AG09309 (cell line): ENCODE measurements at regions not wholly inside any gene's neighbourhood (a gene's known extent, or its start where the extent isn't known, plus 50 kb on each side); places are given as distances from the start of the nearest gene placed in this dataset.

Experiments used
- DNase-seq: peaks from one replicate; pipeline ENCODE4 v3.0.0-alpha.2; 2010; ENCODE audit warnings: low read depth
- H3K4me3 ChIP-seq: 2 replicates; pipeline ENCODE4 v1.5.1; 2011; ENCODE audit warnings: mild to moderate bottlenecking, low read depth, low read length, moderate library complexity; ENCODE audit not compliant: control insufficient read depth
- CTCF ChIP-seq: IDR thresholded peaks from 2 replicates; pipeline ENCODE4 v1.5.1; 2011; ENCODE audit warnings: mild to moderate bottlenecking, low read depth, low read length, inconsistent platforms; ENCODE audit not compliant: insufficient read depth, control insufficient read depth; ENCODE audit errors: missing control alignments

- no peak for TF ChIP-seq CTCF
- no peak for DNase-seq
- H3K4me3 ChIP-seq: no peak overlapping the region
These were observed 174.6 kb downstream of the TOX3 start for GRCh38 chr16:52372313-52372712.

DNA sequence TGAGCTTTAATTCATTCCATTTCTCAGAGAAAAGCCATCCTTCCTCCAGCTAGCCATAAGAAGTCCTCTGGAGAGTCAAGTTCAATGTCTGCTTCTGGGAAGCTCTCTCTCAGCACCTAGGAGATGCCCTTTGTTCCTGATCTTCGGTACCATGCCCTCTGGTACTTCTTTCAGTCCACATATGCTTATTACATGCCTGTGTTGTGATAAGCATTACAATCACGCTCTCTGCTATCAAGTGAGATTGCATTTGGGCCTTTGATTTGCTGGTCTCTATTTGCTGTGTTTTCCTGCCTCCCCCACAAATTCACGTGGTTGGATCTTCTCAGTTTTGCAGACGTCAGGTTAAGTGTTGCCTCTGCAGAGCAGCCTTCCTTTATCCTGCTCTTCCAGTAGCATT lies 178.1 kb downstream of the TOX3 start:
- no peak for DNase-seq
- no peak for TF ChIP-seq CTCF
- H3K4me3 ChIP-seq: no peak overlapping the region

DNA sequence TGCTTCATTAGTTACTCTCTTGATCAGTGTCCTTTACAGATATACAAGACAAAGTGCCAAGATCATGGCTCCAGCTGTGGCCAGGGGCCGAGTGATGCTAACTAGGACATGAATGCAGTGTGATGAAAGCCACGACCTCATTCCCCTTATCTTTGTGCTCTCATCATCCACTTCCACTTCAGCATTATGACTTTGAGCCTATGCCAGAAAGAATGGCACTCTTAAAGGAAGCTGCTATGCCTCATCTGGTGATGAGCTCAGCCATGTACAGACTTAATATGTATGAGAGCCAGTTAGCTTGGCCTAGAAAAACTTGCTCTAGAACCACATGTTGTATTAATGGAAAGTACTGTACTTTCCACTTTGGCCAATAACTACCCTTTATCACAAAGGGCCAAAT lies 179.1 kb downstream of the TOX3 start:
- H3K4me3 ChIP-seq: no peak overlapping the region
- DNase-seq: no peak
- TF ChIP-seq CTCF: no peak

DNA sequence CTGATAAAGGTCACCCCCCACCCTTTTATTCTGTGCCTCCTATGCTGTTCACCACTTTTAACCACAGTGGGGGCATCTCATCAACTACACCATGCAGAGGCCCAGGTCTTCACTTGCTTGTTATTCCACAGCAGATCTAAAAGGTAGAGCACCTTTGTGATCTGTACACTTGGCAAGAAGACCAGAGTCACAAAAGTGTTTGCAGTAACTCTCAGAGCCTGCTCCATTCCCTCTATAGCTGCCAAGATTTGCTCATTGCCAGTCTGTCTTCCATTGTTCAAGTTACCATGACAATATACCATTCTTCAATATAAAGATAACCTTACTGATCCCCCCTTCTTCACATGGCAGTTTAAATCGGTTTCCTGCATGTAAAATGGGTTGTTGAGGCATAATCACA lies 180.0 kb downstream of the TOX3 start:
- TF ChIP-seq CTCF: no peak
- no peak for DNase-seq
- no peak overlapping the region for H3K4me3 ChIP-seq

DNA sequence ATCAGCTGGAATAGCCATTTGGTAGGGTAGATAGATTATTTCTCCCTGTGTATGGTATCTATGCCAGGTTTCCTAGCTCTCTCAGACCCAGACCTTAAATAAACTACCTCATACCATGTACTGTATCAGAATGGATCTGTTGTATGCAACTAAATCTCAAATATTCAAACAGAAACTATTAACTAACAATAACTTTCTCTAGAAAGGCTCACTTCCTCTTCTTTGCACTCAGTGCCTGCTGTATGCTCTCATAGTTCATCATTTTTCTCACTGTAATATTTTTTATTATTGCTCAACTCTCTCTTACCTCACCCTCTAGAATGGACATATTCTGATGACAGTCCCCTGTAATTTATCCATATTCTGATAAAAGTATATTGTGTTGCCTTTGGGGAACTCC lies 182.4 kb downstream of the TOX3 start:
- no peak for DNase-seq

DNA sequence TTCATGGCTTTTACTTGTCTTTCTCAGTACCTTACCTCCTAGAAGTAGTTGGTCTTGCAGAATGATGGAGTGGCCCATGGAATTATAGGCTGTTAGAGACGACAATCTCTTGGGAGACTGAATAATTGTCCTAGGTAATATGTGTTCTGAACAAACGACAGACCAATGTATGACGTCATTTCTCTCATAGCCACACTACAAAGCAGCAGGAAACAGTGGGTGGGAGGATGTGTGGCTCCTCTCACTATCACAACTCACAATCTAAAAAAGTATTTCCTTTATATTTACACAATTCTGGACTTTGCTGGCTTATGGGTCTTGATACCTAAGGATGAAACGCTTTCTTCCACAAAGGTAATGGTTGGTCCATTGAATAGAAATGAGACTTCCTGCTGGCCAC lies 183.9 kb downstream of the TOX3 start:
- no peak for DNase-seq
- no peak overlapping the region for H3K4me3 ChIP-seq
- no peak for TF ChIP-seq CTCF

More for the DNA sequence above, 182.4 kb downstream of the TOX3 start:
- H3K4me3 ChIP-seq: no peak overlapping the region
- TF ChIP-seq CTCF: no peak

DNA sequence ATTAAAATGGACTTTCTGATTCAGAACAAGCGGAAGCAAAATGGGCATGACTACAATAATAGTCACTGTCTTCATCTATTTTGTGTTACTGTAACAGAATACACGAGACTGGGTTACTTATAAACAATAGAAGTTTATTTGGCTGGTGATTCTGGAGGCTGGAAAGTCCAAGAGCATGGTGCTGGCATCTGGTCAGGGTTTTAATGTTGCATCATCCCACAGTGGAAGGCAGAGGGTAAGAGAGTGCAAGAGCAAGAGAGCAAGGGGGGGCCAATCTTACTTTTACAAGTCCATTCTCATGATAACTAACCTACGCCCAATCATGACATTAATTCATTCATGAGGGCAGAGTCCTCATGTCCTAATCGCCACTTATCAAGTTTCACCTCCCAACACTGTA lies 189.2 kb downstream of the TOX3 start:
- TF ChIP-seq CTCF: no peak
- no peak overlapping the region for H3K4me3 ChIP-seq
- DNase-seq: no peak
